Stimulated activated CD4-positive, alpha-beta T cell treated with anti-CD3 and anti-CD28 coated beads, Interleukin-1b, Interleukin-23, amount 100 ng/mL, for 1 hour (primary cell): ENCODE measurements at regions not wholly inside any gene's neighbourhood (a gene's known extent, or its start where the extent isn't known, plus 50 kb on each side); places are given as distances from the start of the nearest gene placed in this dataset.
"Not testable (repeated sequence)": the region's sequence is repeated elsewhere in the genome, so short reads cannot be mapped to it uniquely, and the experiment has no call there.

Experiments
- DNase-seq, 2 donors: peaks; one replicate each; pipeline ENCODE4 v3.0.0-alpha.2; 2020; ENCODE audit warnings: low read depth in 2 of 2

GRCh38 chr1:55825461-55825860 lies 610.3 kb upstream of the USP24 start:
- DNase-seq = no peak

GRCh38 chr1:55824251-55824640 lies 609.1 kb upstream of the USP24 start:
- DNase-seq = no peak

GRCh38 chr1:55823541-55824250 lies 608.5 kb upstream of the USP24 start:
- DNase-seq = no peak

GRCh38 chr1:55822891-55823290 lies 607.7 kb upstream of the USP24 start:
- DNase-seq = no peak

GRCh38 chr1:55821234-55821633 lies 606.1 kb upstream of the USP24 start:
- no peak for DNase-seq

GRCh38 chr1:55820501-55820900 lies 605.3 kb upstream of the USP24 start:
- no peak for DNase-seq

- no peak for DNase-seq
Observed at GRCh38 chr1:55819011-55819410, 603.8 kb upstream of the USP24 start.

GRCh38 chr1:55816456-55817426 lies 601.6 kb upstream of the USP24 start:
- DNase-seq = no peak

GRCh38 chr1:55815745-55816455 lies 600.7 kb upstream of the USP24 start:
- DNase-seq = no peak

- no peak for DNase-seq
Observed at GRCh38 chr1:55814967-55815366, 599.8 kb upstream of the USP24 start.

GRCh38 chr1:55813618-55814017 lies 598.5 kb upstream of the USP24 start:
- DNase-seq = no peak

- no peak for DNase-seq
Observed at GRCh38 chr1:55812281-55812680, 597.1 kb upstream of the USP24 start.

- DNase-seq = no peak
Observed at GRCh38 chr1:55808263-55808662, 593.1 kb upstream of the USP24 start.

- DNase-seq = no peak
Observed at GRCh38 chr1:55803429-55803828, 588.3 kb upstream of the USP24 start.

- no peak for DNase-seq
Observed at GRCh38 chr1:55801481-55801880, 586.3 kb upstream of the USP24 start.

- no peak for DNase-seq
Observed at GRCh38 chr1:55800503-55800902, 585.3 kb upstream of the USP24 start.

GRCh38 chr1:55793856-55794255 lies 578.7 kb upstream of the USP24 start:
- no peak for DNase-seq

GRCh38 chr1:55792870-55793269 lies 577.7 kb upstream of the USP24 start:
- no peak for DNase-seq

GRCh38 chr1:55789466-55789865 lies 574.3 kb upstream of the USP24 start:
- DNase-seq = no peak

GRCh38 chr1:55786396-55786795 lies 571.2 kb upstream of the USP24 start:
- DNase-seq = no peak

- DNase-seq = not testable (repeated sequence)
Observed at GRCh38 chr1:55784941-55785450, 569.8 kb upstream of the USP24 start.

- no peak for DNase-seq
Observed at GRCh38 chr1:55781944-55782482, 566.8 kb upstream of the USP24 start.
